Heart left ventricle (tissue), 16 donors: ENCODE measurements at regions not wholly inside any gene's neighbourhood (a gene's known extent, or its start where the extent isn't known, plus 50 kb on each side); places are given as distances from the start of the nearest gene placed in this dataset.

Experiments used
- ATAC-seq, 4 donors: fragments of 200-7000 bp; cut with Tn5 transposase; one replicate each; pipeline ENCODE4 v1.9.1; 2020 to 2022; ENCODE audit warnings: moderate library complexity in 4 of 4, mild to moderate bottlenecking in 3 of 4, moderate number of reproducible peaks in 1 of 4
- DNase-seq, 5 donors: peaks; one replicate each; pipeline ENCODE4 v3.0.0-alpha.2; 2020
- H3K27ac ChIP-seq, 12 donors: fragments of 200-600 bp; sonication (generic) in 4 of 12; one replicate each; pipeline versions ENCODE4 v1.5.0 to v1.8.0; 2016 to 2022; ENCODE audit warnings: mild to moderate bottlenecking in 2 of 12
- H3K27me3 ChIP-seq, 9 donors: fragments of 200-600 bp; sonication (generic) in 2 of 9; one replicate each; pipeline versions ENCODE4 v1.5.1 to v1.8.0; 2016 to 2022; ENCODE audit warnings: mild to moderate bottlenecking in 3 of 9
- H3K36me3 ChIP-seq, 9 donors: fragments of 200-600 bp; sonication (generic) in 2 of 9; one replicate each; pipeline versions ENCODE4 v1.5.0 to v1.8.0; 2018 to 2022; ENCODE audit warnings: mild to moderate bottlenecking in 2 of 9
- H3K4me1 ChIP-seq, 12 donors: fragments of 200-600 bp; sonication (generic) in 4 of 12; one replicate each; pipeline versions ENCODE4 v1.5.0 to v1.8.0; 2016 to 2022; ENCODE audit warnings: mild to moderate bottlenecking in 3 of 12
- H3K4me3 ChIP-seq, 12 donors: fragments of 200-600 bp; sonication (generic) in 4 of 12; one replicate each; pipeline versions ENCODE4 v1.5.0 to v1.8.0; 2017 to 2022; ENCODE audit warnings: mild to moderate bottlenecking in 9 of 12, moderate library complexity in 4 of 12
- H3K9me3 ChIP-seq, 12 donors: fragments of 200-600 bp; sonication (generic) in 4 of 12; one replicate each; pipeline versions ENCODE4 v1.5.0 to v1.8.0; 2016 to 2022; ENCODE audit warnings: mild to moderate bottlenecking in 1 of 12
- CTCF ChIP-seq, 12 donors: fragments of 200-600 bp; sonication (generic) in 4 of 12; IDR thresholded peaks; one replicate each; pipeline versions ENCODE4 v1.5.0 to v1.8.0; 2018 to 2022; ENCODE audit warnings: antibody characterized with exemption in 12 of 12, mild to moderate bottlenecking in 5 of 12
- POLR2A ChIP-seq, 2 donors: fragments of 450-650 bp; IDR thresholded peaks; one replicate each; pipeline ENCODE4 v1.6.1; 2017; ENCODE audit warnings: antibody characterized with exemption in 2 of 2, mild to moderate bottlenecking in 2 of 2, moderate library complexity in 2 of 2
- WGBS, 4 donors: extraction: QIAGEN DNeasy Blood & Tissue Kit in 2 of 4; methylation state at CpG; one replicate each; pipeline versions ENCODE4 v1.1.5 to v1.1.7; 2013 to 2018; 5-methylcytosine and 5-hydroxymethylcytosine counted together
- intact Hi-C, 10 donors: fragments of 100-400 bp; cut with DNase I; formaldehyde crosslinking; loops; one replicate each; pipeline versions ENCODE4 v1.11.1 to v1.14.2; 2022
- donor health status: ischemic (EF 13 %, LVEDD 7.1; RV severe dilation, severe dysfunction).
- donor health status: healthy with polysubstance abuse.
- donor health status: DM: no; HTN: yes; CAD: no.
- donor health status: DM: no; HTN: no; CAD: no.
- donor health status: ischemic (EF 25% LVEDD 6.9; RV normal size, moderate dysfunction).
- donor health status: ischemic (EF 25% LVEDD 5.7; RV mildly dilated, moderate dysfunction).
- donor health status: healthy.
- donor health status: DM: yes; HTN: yes; CAD: no.
- donor health status: ischemic (EF 35%, LVEDD 5.7; RV mildly dilated, moderate dysfunction).
- donor health status: nonischemic (EF 11% LVEDD 7.7; RV severe dilation, severe dysfunction).
- donor health status: DM: yes; HTN: yes; CAD: no.
- donor health status: PGD.
- donor health status: ischemic (EF 29% LVEDD 5.4; RV normal size, mild dysfunction).
- donor health status: nonischemic (EF 23%, LVEDD 6.1; RV moderate dilation, normal function).

GRCh38 chr12:115090783-115091182 lies 406.8 kb upstream of the TBX3 start:
- no peak overlapping the region for H3K4me3 ChIP-seq
- DNase-seq (no peak), ATAC-seq (no peak)
- no peak for TF ChIP-seq CTCF (IDR thresholded peaks at IDR 0.05)
- TF ChIP-seq POLR2A (IDR thresholded peaks at IDR 0.05): no peak
- H3K36me3 ChIP-seq: no peaks in the 10 kb centered on the region
- no peaks in the 10 kb centered on the region for H3K9me3 ChIP-seq
- H3K4me1 ChIP-seq: peaks cover 0 to 3% (median 0%) of the 10 kb centered on the region in 12 donors
- H3K27me3 ChIP-seq: peaks cover 0 to 5% (median 0%) of the 10 kb centered on the region in 9 donors
- intact Hi-C loops: no loop called here
- no peak overlapping the region for H3K27ac ChIP-seq
- 81 to 84% (median 82%) methylated on average over 4 of the region's 4 CpGs for WGBS, 4 donors

- no peaks in the 10 kb centered on the region for H3K9me3 ChIP-seq
- H3K36me3 ChIP-seq: no peaks in the 10 kb centered on the region
- H3K4me3 ChIP-seq: no peak overlapping the region
- DNase-seq (peak in 1 of 5 donors; percentile 52), ATAC-seq (no peak)
- H3K4me1 ChIP-seq: peaks cover 0 to 3% (median 0%) of the 10 kb centered on the region in 12 donors
- H3K27ac ChIP-seq: no peak overlapping the region
- peaks cover 0 to 5% (median 0%) of the 10 kb centered on the region in 9 donors for H3K27me3 ChIP-seq
- intact Hi-C loops: no loop called here
- TF ChIP-seq POLR2A (IDR thresholded peaks at IDR 0.05) (no peak), CTCF (IDR thresholded peaks at IDR 0.05) (no peak)
- WGBS, 4 donors: 78 to 92% (median 81%) methylated on average over 13 of the region's 13 CpGs
Observed at GRCh38 chr12:115088995-115089841, 405.2 kb upstream of the TBX3 start.

- Histone ChIP-seq H3K9me3 (no peaks in the 10 kb centered on the region), H3K4me3 (no peak overlapping the region), H3K27me3 (no peaks in the 10 kb centered on the region), H3K36me3 (no peaks in the 10 kb centered on the region), H3K27ac (no peak overlapping the region), H3K4me1 (peaks cover 0 to 3% (median 0%) of the 10 kb centered on the region in 12 donors)
- peak in 3 of 5 donors; percentile 26 to 61 (median 40) for DNase-seq
- 68 to 74% (median 69%) methylated on average over 3 of the region's 3 CpGs for WGBS, 4 donors
- ATAC-seq: peak in 3 of 4 donors; percentile 62 to 85 (median 76)
- intact Hi-C loops: no loop called here
- TF ChIP-seq CTCF (IDR thresholded peaks at IDR 0.05): no peak
- no peak for TF ChIP-seq POLR2A (IDR thresholded peaks at IDR 0.05)
Observed at GRCh38 chr12:115088328-115088994, 404.5 kb upstream of the TBX3 start.

GRCh38 chr12:115085594-115085993 lies 401.6 kb upstream of the TBX3 start:
- no peaks in the 10 kb centered on the region for H3K36me3 ChIP-seq
- H3K9me3 ChIP-seq: no peaks in the 10 kb centered on the region
- ATAC-seq (no peak), DNase-seq (no peak)
- TF ChIP-seq POLR2A (IDR thresholded peaks at IDR 0.05): no peak
- no peak for TF ChIP-seq CTCF (IDR thresholded peaks at IDR 0.05)
- WGBS, 4 donors: 89 to 98% (median 95%) methylated on average over 7 of the region's 7 CpGs
- peaks cover 0 to 3% (median 0%) of the 10 kb centered on the region in 12 donors for H3K4me1 ChIP-seq
- H3K4me3 ChIP-seq: no peak overlapping the region
- intact Hi-C loops: no loop called here
- H3K27ac ChIP-seq: no peak overlapping the region
- peaks cover 0 to 5% (median 0%) of the 10 kb centered on the region in 9 donors for H3K27me3 ChIP-seq
